HCT116 (cell line): ENCODE measurements at regions not wholly inside any gene's neighbourhood (a gene's known extent, or its start where the extent isn't known, plus 50 kb on each side); places are given as distances from the start of the nearest gene placed in this dataset.

Experiments
- ATAC-seq: fragments of 200-7000 bp; cut with Tn5 transposase; 2 replicates; pipeline ENCODE4 v1.9.1; 2020; ENCODE audit warnings: mild to moderate bottlenecking, moderate library complexity
- BruUV-seq: library from RNA; stranded (reverse); fragments of 400-500 nt; replicated peaks from 2 replicates; lab custom pipeline; 2021; lab: Mats Ljungman, UMichigan
- CTCF ChIA-PET: fragments of 300-600 bp; sonication (Branson Sonifier 250); formaldehyde crosslinking; loops from one replicate; lab custom pipeline; 2021; ENCODE audit warnings: antibody characterized with exemption; lab: Charles Lee
- POLR2A ChIA-PET: fragments of 300-600, 350-600 bp; sonication (Branson Sonifier 250); formaldehyde crosslinking; loops from one replicate; lab custom pipeline; 2021; ENCODE audit warnings: antibody characterized with exemption; lab: Charles Lee
- RAD21 ChIA-PET, 2 experiments: fragments of 300-600 bp; sonication (Branson Sonifier 250); formaldehyde crosslinking; loops; one replicate each; lab custom pipeline; 2023; ENCODE audit warnings: low total read pairs in 2 of 2; ENCODE audit not compliant: uncharacterized antibody in 2 of 2, unreplicated experiment in 2 of 2, low non-redundant PET in 1 of 2; lab: Charles Lee
- DNase-seq: peaks from one replicate; pipeline ENCODE4 v3.0.0-alpha.2; 2010; ENCODE audit warnings: low read depth, low spot score
- H2AFZ ChIP-seq: fragments of 200-600 bp; shearing (Covaris generic), sonication (generic); 2 replicates; pipeline ENCODE4 v1.6.1; 2017; ENCODE audit warnings: low read depth, mixed run types, mixed read lengths, antibody characterized with exemption, low read length; ENCODE audit not compliant: poor library complexity, severe bottlenecking
- H3K27ac ChIP-seq: 2 replicates; pipeline ENCODE4 v1.5.1; 2012; ENCODE audit warnings: low read depth, low read length
- H3K27me3 ChIP-seq: fragments of 200-600 bp; sonication (generic); 2 replicates; pipeline ENCODE4 v1.6.1; 2016; ENCODE audit warnings: mixed run types, low read length, mixed read lengths; ENCODE audit not compliant: insufficient read depth
- H3K36me3 ChIP-seq, 2 experiments: fragments of 200-500 bp in 1 of 2; fragments of 200-600 bp in 1 of 2; sonication (Bioruptor generic) in 1 of 2; sonication (generic) in 1 of 2; 2 replicates each; pipeline versions ENCODE4 v1.5.1 to v1.6.1; 2014 to 2016; ENCODE audit warnings: low read length in 2 of 2, inconsistent platforms in 1 of 2, mixed read lengths in 1 of 2, mixed run types in 1 of 2; ENCODE audit not compliant: insufficient read depth in 2 of 2, control insufficient read depth in 1 of 2
- H3K4me1 ChIP-seq, 2 experiments: fragments of 200-600 bp in 1 of 2; sonication (generic) in 1 of 2; 2 replicates each; pipeline versions ENCODE4 v1.5.1 to v1.6.1; 2012 to 2017; ENCODE audit warnings: low read length in 2 of 2, inconsistent platforms in 1 of 2, mild to moderate bottlenecking in 1 of 2, mixed read lengths in 1 of 2, mixed run types in 1 of 2, moderate library complexity in 1 of 2; ENCODE audit not compliant: insufficient read depth in 2 of 2, control insufficient read depth in 1 of 2
- H3K4me2 ChIP-seq: fragments of 200-600 bp; sonication (generic); 2 replicates; pipeline ENCODE4 v1.6.1; 2017; ENCODE audit warnings: mixed run types, low read length, mixed read lengths
- H3K4me3 ChIP-seq, 2 experiments: fragments of 200-600 bp in 1 of 2; sonication (generic) in 1 of 2; replicated peaks in 1 of 2; 2 replicates each; pipeline ENCODE4 v1.5.1; 2011 to 2016; ENCODE audit warnings: low read length in 2 of 2, control low read depth in 1 of 2, low read depth in 1 of 2, mild to moderate bottlenecking in 1 of 2, mixed read lengths in 1 of 2, mixed run types in 1 of 2
- H3K79me2 ChIP-seq: fragments of 200-600 bp; sonication (generic); 2 replicates; pipeline ENCODE4 v1.6.1; 2017; ENCODE audit warnings: mild to moderate bottlenecking, mixed run types, low read length, moderate library complexity, mixed read lengths; ENCODE audit not compliant: insufficient read depth
- H3K9ac ChIP-seq: fragments of 200-600 bp; sonication (generic); 2 replicates; pipeline ENCODE4 v1.6.1; 2016; ENCODE audit warnings: low read length, mixed read lengths
- H3K9me2 ChIP-seq: fragments of 200-600 bp; sonication (generic), shearing (Covaris generic); 2 replicates; pipeline ENCODE4 v1.6.1; 2017; ENCODE audit warnings: mixed run types, mild to moderate bottlenecking, moderate library complexity; ENCODE audit not compliant: insufficient read depth
- H3K9me3 ChIP-seq, 2 experiments: fragments of 200-500 bp in 1 of 2; fragments of 200-600 bp in 1 of 2; sonication (Bioruptor generic) in 1 of 2; sonication (generic) in 1 of 2; 2 replicates each; pipeline ENCODE4 v1.6.1; 2014 to 2017; ENCODE audit warnings: low read length in 2 of 2, mixed read lengths in 2 of 2, inconsistent platforms in 1 of 2, low read depth in 1 of 2, mild to moderate bottlenecking in 1 of 2, mixed run types in 1 of 2, moderate library complexity in 1 of 2; ENCODE audit not compliant: control insufficient read depth in 1 of 2, insufficient read depth in 1 of 2
- H4K20me1 ChIP-seq: fragments of 200-600 bp; sonication (generic), shearing (Covaris generic); 2 replicates; pipeline ENCODE4 v1.6.1; 2017; ENCODE audit warnings: mixed run types, mild to moderate bottlenecking, moderate library complexity; ENCODE audit not compliant: insufficient read depth
- ATF3 ChIP-seq: IDR thresholded peaks from 2 replicates; pipeline ENCODE4 v1.6.1; 2012
- CBX3 ChIP-seq: IDR thresholded peaks from 2 replicates; pipeline ENCODE4 v1.6.1; 2012; ENCODE audit warnings: low read depth
- EGR1 ChIP-seq: IDR thresholded peaks from 2 replicates; pipeline ENCODE4 v1.6.1; 2012; ENCODE audit warnings: low read depth
- EZH2phosphoT487 ChIP-seq: fragments of 200-600 bp; IDR thresholded peaks from 2 replicates; pipeline ENCODE4 v1.6.1; 2018; ENCODE audit warnings: antibody characterized with exemption, borderline replicate concordance
- JUND ChIP-seq: IDR thresholded peaks from 2 replicates; pipeline ENCODE4 v1.6.1; 2012
- POLR2A ChIP-seq: IDR thresholded peaks from 2 replicates; pipeline ENCODE4 v1.7.0; 2011; ENCODE audit warnings: borderline replicate concordance; ENCODE audit not compliant: insufficient read depth, insufficient read length; ENCODE audit errors: extremely low read depth
- POLR2AphosphoS5 ChIP-seq: IDR thresholded peaks from 2 replicates; pipeline ENCODE4 v1.6.1; 2011; ENCODE audit warnings: mild to moderate bottlenecking, low read depth, low read length, moderate library complexity
- SRF ChIP-seq: IDR thresholded peaks from 2 replicates; pipeline ENCODE4 v1.6.1; 2012; ENCODE audit warnings: low read depth
- YY1 ChIP-seq: IDR thresholded peaks from 2 replicates; pipeline ENCODE4 v1.6.1; 2011; ENCODE audit warnings: low read length, low read depth, moderate library complexity, mild to moderate bottlenecking; ENCODE audit not compliant: insufficient replicate concordance; ENCODE audit errors: extremely low read depth
- ZFX ChIP-seq: fragments of 450-650 bp; IDR thresholded peaks from 2 replicates; pipeline ENCODE4 v1.6.1; 2017
- ZNF274 ChIP-seq: fragments of 200-500 bp; sonication (Bioruptor generic); IDR thresholded peaks from 2 replicates; pipeline ENCODE4 v1.6.1; 2014; ENCODE audit warnings: mild to moderate bottlenecking, low read depth, low read length, inconsistent platforms
- intact Hi-C: fragments of 100-400 bp; cut with micrococcal nuclease; formaldehyde crosslinking; loops from 2 replicates; pipeline ENCODE4 v1.10.0; 2022
- TF ChIP-seq, protein P1 (sequence below): IDR thresholded peaks from 2 replicates; pipeline ENCODE4 v1.6.1; 2012
- TF ChIP-seq, protein P2 (sequence below): IDR thresholded peaks from 2 replicates; pipeline ENCODE4 v1.6.1; 2011; ENCODE audit warnings: mild to moderate bottlenecking, low read length, moderate library complexity; ENCODE audit not compliant: insufficient replicate concordance; ENCODE audit errors: extremely low read depth

GRCh38 chr13:68467160-68467559, 1237.0 kb upstream of the PCDH9 start:
- Histone ChIP-seq H3K4me1 (no peaks in the 10 kb centered on the region), H3K9me2 (no peaks in the 10 kb centered on the region), H3K4me3 (no peak overlapping the region), H3K4me2 (no peak overlapping the region), H3K36me3 (no peaks in the 10 kb centered on the region), H4K20me1 (no peaks in the 10 kb centered on the region), H3K9ac (no peak overlapping the region), H2AFZ (no peak overlapping the region), H3K27ac (no peak overlapping the region), H3K27me3 (no peaks in the 10 kb centered on the region), H3K79me2 (no peaks in the 10 kb centered on the region), H3K9me3 (no peaks in the 10 kb centered on the region)
- ATAC-seq, result no peak
- CTCF ChIA-PET, result no interaction called here
- RAD21 ChIA-PET, result no interaction called here
- no peak for DNase-seq
- no TSS peak for BruUV-seq
- TF ChIP-seq ZFX (no peak), EGR1 (no peak), ATF3 (no peak), CBX3 (no peak), POLR2AphosphoS5 (no peak), SRF (no peak), POLR2A (no peak), ZNF274 (no peak), YY1 (no peak), JUND (no peak), EZH2phosphoT487 (no peak)
- intact Hi-C loops, result no loop called here
- POLR2A ChIA-PET, result no interaction called here

GRCh38 chr13:68440874-68441273, 1210.7 kb upstream of the PCDH9 start:
- Histone ChIP-seq H3K4me1 (peaks cover 0 to 3% of the 10 kb centered on the region in 2 experiments; a peak in 1 of 4 replicates), H3K27ac (no peak overlapping the region), H3K36me3 (no peaks in the 10 kb centered on the region), H3K79me2 (no peaks in the 10 kb centered on the region), H3K9me2 (no peaks in the 10 kb centered on the region), H4K20me1 (no peaks in the 10 kb centered on the region), H2AFZ (no peak overlapping the region), H3K27me3 (no peaks in the 10 kb centered on the region)
- ATAC-seq (no peak), DNase-seq (no peak)
- CTCF ChIA-PET, result no interaction called here
- RAD21 ChIA-PET, result no interaction called here
- POLR2A ChIA-PET, result no interaction called here
- TF ChIP-seq, protein P1, sequence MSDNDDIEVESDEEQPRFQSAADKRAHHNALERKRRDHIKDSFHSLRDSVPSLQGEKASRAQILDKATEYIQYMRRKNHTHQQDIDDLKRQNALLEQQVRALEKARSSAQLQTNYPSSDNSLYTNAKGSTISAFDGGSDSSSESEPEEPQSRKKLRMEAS, result no peak
- TF ChIP-seq, protein P2, sequence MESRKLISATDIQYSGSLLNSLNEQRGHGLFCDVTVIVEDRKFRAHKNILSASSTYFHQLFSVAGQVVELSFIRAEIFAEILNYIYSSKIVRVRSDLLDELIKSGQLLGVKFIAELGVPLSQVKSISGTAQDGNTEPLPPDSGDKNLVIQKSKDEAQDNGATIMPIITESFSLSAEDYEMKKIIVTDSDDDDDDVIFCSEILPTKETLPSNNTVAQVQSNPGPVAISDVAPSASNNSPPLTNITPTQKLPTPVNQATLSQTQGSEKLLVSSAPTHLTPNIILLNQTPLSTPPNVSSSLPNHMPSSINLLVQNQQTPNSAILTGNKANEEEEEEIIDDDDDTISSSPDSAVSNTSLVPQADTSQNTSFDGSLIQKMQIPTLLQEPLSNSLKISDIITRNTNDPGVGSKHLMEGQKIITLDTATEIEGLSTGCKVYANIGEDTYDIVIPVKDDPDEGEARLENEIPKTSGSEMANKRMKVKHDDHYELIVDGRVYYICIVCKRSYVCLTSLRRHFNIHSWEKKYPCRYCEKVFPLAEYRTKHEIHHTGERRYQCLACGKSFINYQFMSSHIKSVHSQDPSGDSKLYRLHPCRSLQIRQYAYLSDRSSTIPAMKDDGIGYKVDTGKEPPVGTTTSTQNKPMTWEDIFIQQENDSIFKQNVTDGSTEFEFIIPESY, result no peak
- TF ChIP-seq, all 23 proteins: peak for 0
- Histone ChIP-seq H3K4me3 (no peak overlapping the region), H3K9me3 (no peaks in the 10 kb centered on the region; a peak in 1 of 4 replicates), H3K9ac (no peak overlapping the region), H3K4me2 (no peak overlapping the region)
- intact Hi-C loops, result no loop called here
- no TSS peak for BruUV-seq
